Fibroblast of skin of abdomen (primary cell): ENCODE measurements at regions not wholly inside any gene's neighbourhood (a gene's known extent, or its start where the extent isn't known, plus 50 kb on each side); places are given as distances from the start of the nearest gene placed in this dataset.
A peak's percentile ranks its signal among the peaks of the same experiment; 100 is the strongest.

Source experiments
- DNase-seq: peaks from one replicate; pipeline ENCODE4 v3.0.0-alpha.2; 2013

DNA sequence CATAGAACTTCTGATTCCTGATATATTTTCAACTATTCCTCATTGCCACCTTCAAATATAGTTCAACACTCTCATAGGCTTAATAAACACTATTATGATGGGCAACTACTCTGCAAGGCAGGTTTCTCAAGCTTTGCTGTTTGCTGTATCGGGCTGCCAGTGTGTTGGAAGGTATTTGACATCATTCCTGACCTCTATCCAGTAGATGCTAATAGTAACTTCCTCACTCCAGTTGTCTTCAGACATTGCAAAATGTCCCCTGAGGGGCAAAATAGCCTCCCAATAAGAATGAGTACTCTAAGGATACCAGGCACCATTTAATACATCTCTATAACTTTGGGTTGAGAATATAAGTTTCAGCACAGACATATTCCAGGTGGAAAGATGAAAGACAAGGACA lies 147.5 kb upstream of the PFN2 start:
- DNase-seq, result no peak

DNA sequence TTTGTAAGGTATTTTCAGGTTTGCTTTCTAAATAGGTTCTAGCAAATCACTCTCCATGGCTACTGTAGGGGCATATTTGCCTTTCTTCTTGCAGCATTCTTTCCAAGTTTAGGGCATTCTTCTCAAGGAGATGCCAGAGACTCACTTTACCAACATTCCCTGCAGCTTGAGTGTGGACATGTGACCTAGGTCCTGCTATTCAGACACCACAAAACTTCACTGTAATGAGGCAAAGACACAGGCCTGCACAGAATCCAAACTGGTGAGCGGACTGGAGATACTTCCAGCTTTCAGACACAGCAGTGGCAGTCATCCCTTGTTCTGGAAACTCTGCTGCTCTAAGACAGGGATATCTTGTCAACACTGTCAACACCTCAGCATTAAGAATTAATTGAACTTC lies 146.4 kb upstream of the PFN2 start:
- peak; percentile 35 for DNase-seq

- DNase-seq, result peak; percentile 25
Measured at GRCh38 chr3:150116196-150116595, 145.5 kb upstream of the PFN2 start.

DNA sequence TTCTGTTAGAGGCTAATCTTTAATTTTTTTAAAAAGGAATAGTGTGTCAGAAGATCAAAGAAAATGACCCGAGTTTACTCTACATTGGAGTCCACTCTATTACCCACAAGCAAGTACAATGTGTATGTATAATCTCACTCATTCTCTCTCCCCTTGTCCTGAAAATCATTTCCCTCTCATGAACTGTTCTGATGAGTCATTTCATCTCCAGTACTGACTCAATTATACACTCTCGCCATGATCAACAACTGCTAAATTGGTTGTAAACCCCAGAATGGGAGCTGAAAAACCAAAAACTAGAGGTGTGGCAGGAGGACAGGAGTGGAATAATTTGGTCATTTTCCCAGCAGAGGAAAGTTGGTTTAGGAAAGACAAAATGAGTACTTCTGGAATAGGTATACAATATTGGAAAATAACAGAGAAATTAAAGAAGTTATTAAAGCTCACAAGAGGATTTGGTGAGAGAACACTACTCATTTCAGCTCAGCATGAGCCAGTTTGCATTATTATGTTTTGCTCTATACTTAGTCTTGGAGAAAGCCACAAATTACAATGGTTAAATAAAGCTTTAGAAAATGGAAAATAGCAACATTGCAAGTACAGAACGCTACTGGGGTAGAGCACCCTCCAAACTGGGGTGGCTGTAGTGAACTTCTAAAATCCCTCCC lies 144.3 kb upstream of the PFN2 start:
- DNase-seq, result peak; percentile 57

- no peak for DNase-seq
Measured at GRCh38 chr3:150114273-150114672, 143.6 kb upstream of the PFN2 start.

GRCh38 chr3:150110097-150110496 lies 139.4 kb upstream of the PFN2 start:
- no peak for DNase-seq

DNA sequence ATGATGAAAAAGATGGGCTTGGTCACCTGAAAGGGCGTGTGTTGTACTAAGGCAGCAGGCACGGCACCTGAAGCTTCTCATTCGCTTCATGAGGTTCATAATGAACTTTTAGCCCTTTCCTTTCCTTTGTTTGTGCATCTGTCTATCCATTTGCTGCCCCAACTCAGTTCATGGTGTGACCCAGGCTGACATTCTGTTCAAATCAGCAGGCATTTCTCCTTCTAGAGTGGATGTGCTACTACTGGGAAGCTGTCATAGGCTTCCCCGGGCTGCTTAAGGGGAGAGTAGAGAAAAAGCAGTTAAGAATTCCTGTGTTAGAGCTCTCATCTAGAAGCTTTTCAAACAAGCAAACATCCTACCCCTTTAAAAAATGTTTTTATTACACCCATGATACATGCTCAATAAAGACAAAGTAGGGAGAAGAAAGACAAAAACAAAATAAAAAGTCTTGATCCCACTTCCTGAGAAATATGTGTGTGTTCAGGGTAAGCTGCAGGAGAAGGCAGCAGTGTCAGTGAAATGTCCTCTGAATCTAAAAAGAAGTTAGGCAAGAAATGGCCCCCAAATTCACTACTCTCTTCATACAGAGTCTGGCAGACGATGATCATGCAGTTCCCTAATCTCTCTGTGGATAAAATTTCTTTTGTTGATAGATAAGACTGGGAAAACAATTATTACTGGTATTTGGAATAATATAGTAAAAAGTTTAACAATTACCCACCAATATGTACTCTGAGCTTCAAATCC lies 136.9 kb upstream of the PFN2 start:
- DNase-seq, result no peak

DNA sequence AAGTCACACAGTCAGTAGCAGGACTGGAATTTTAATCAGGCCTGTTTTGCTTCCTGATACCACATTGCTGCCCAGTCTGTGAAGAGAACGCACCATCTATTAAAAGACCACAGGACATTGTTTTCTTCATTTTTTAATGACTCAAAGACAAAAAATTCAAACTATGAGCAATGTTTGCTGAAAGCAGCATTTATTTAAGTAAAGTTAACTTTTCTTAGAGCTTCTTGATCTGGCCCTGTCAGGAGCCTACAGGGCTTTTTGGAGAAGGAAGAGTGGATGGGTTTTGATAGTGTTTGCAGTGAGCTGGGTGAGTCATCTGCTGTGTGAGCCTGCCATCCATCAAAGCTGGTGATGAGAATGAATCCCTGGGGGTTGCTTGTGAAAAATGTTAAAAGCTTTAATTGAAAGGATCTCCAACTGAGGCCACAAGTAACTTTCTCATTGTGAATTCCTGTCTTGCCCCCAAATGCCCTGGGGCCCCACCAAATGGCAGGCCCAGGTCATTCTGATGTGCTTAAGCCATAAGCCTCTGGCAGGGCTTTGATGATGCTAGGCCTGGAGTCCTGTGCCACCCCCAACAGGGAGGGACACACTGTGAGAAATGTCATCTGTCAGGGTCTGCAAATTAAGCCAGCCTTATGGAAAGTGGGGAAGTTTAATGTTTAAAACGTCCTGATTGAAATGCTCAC lies 136.2 kb upstream of the PFN2 start:
- DNase-seq, result peak; percentile 99

- DNase-seq, result peak; percentile 56
Measured at GRCh38 chr3:150105886-150106612, 135.4 kb upstream of the PFN2 start.

- DNase-seq, result no peak
Measured at GRCh38 chr3:150105025-150105424, 134.3 kb upstream of the PFN2 start.

- peak; percentile 61 for DNase-seq
Measured at GRCh38 chr3:150104564-150104963, 133.9 kb upstream of the PFN2 start.

- no peak for DNase-seq
Measured at GRCh38 chr3:150101016-150101415, 130.3 kb upstream of the PFN2 start.

DNA sequence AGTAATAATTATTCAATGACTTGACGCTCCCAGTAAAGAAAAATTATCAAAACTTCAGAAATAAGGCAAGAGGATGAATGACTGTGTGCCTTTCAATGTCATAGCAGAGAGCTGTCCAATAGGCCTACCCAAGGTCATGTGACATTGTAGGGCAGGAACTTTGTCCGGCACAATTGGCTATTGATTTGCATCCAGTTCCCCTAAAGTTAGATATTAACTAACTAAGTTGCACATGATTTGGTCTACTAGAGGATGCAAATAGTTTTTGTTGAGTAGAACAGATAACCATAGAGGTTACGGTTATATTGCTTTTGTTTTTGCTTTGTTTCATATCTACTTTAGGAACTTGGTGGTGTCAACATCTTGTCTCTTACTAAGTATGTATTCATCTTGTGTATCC lies 127.9 kb upstream of the PFN2 start:
- DNase-seq, result no peak

- DNase-seq, result peak; percentile 71
Measured at GRCh38 chr3:150097588-150097890, 126.8 kb upstream of the PFN2 start.

DNA sequence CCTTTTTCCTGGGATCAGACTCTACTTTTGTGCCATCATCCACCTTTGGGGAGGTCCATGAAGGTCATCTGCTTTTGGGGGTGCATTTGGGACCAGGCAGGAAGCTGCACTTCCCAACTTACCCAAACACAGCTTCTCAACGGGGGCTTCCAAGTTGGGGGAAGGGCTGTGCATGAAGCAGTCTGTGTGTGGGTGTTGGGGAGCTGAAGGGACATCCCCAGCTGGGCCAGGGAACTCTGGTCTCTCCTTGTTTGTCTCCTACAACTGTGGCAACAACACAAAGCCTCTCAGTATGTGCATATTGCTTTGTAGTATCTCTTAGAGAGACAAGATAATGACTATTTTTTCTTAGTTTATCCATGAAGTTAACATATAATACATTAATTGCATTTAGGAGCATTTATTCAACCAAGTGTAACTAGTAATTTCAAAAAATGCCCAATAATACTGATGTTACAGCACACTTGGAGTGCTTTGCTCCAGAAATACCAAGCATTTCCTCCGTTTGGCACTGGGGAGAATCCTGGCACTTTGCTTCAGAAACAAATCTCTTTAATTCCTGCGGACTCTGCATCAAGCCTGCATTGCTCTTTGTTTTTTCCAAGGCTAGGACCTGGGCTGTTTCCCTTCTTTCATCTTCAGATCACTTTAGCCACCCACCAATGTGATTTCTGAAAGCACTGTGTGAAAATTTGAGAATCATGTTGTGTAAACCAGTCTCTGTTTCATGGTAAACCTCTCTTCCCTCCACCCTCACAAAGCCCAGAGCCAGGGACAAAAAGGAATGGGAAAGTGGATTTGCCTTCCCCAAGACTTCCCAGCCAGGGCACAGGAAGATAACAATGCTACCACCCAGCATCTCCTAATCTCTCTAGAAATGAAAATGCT lies 126.2 kb upstream of the PFN2 start:
- no peak for DNase-seq

- no peak for DNase-seq
Measured at GRCh38 chr3:150094150-150094933, 123.6 kb upstream of the PFN2 start.

GRCh38 chr3:150091626-150092025 lies 120.9 kb upstream of the PFN2 start:
- no peak for DNase-seq

DNA sequence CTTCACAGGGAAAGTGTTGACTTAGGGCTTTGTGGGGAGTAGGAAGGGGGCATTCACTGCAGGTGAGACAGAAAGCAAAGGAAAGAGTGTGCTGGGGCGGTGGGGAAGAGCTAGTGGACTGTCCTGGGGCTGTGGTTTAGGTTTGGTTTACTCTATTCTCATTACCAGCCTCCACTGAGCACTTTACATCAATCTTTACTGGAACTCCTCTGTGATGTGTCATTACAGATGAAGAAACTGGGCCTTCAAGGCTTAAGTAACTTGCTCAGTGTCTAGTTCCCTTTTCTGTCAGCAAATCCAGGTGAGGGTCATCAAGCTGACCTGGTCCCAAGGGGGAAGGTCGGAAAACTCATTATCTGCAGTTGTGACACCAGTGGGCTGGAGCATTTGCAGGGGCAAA lies 120.2 kb upstream of the PFN2 start:
- DNase-seq, result peak; percentile 34

DNA sequence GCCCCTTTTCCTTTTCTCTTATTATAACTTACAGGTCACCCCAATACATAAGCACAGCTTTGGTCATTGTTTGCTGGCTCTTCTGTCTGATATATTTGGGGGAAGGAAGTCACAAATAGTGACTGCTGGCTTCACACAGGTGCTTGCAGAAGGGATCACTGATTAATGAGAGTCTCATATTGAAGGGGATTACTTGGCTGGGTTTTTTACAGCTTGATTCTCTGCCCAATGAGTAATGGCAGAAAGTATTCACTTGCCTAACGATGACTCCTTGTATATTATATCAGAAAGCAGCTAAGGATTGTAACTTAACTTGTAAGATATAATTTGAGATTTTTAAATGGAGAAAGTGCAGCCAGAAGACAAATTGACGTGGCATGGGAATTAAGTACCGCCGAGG lies 119.3 kb upstream of the PFN2 start:
- DNase-seq, result peak; percentile 75

DNA sequence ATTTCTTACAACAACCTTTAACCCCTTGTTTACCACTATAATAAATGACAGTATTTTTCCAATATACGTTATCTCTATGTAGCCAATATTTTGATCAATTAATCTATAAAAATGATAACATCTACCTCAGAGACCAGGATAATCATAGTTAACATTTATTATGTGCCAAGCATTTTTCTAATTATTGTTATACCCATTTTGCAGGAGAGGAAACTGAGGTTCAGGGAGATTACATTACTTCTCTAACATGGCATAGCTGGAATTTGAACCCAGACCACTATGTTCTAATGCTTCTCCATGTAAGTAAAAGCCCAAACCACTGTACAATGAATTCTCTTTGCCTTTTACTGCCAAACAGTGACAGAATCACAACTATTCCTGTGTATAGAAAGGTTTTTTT lies 113.4 kb upstream of the PFN2 start:
- DNase-seq, result no peak

GRCh38 chr3:150083655-150084042 lies 113.0 kb upstream of the PFN2 start:
- DNase-seq, result peak; percentile 77
